Endothelial cell of umbilical vein (primary cell): ENCODE measurements at regions not wholly inside any gene's neighbourhood (a gene's known extent, or its start where the extent isn't known, plus 50 kb on each side); places are given as distances from the start of the nearest gene placed in this dataset.

Experiments
- BruUV-seq: library from RNA; stranded (reverse); fragments of 400-500 nt; replicated peaks from 2 replicates; lab custom pipeline; 2021; lab: Mats Ljungman, UMichigan
- CTCF ChIA-PET: fragments of 300-600, 350-600 bp; sonication (Branson Sonifier 250); formaldehyde crosslinking; loops from one replicate; lab custom pipeline; 2021; ENCODE audit warnings: antibody characterized with exemption, inconsistent platforms; lab: Charles Lee
- POLR2A ChIA-PET: fragments of 300-600, 350-600 bp; sonication (Branson Sonifier 250); formaldehyde crosslinking; loops from one replicate; lab custom pipeline; 2021; ENCODE audit warnings: antibody characterized with exemption, inconsistent platforms; lab: Charles Lee
- DNase-seq: peaks from one replicate; pipeline ENCODE4 v3.0.0-alpha.2; 2011; ENCODE audit warnings: low read depth, low spot score
- FAIRE-seq: peaks from 2 replicates; lab custom pipeline; 2011; peaks lifted over from hg19 to GRCh38; lab: Jason Lieb, UNC
- H2AFZ ChIP-seq: 2 replicates; pipeline ENCODE4 v1.6.0; 2012; ENCODE audit warnings: low read depth, low read length, control low read depth, inconsistent platforms
- H3K27ac ChIP-seq: 2 replicates; pipeline ENCODE4 v1.5.1; 2011; ENCODE audit warnings: low read depth, mild to moderate bottlenecking, control low read depth, low read length, moderate library complexity; ENCODE audit not compliant: insufficient read depth
- H3K27me3 ChIP-seq, 2 experiments: 2 replicates each; pipeline versions ENCODE4 v1.6.0 to v1.6.1; 2011; ENCODE audit warnings: low read length in 2 of 2, mixed read lengths in 1 of 2; ENCODE audit not compliant: control insufficient read depth in 2 of 2, insufficient read depth in 2 of 2
- H3K36me3 ChIP-seq, 2 experiments: 2 replicates in 1 of 2; 3 replicates in 1 of 2; pipeline ENCODE4 v1.5.1; 2011; ENCODE audit warnings: low read length in 2 of 2, mild to moderate bottlenecking in 1 of 2, moderate library complexity in 1 of 2; ENCODE audit not compliant: control insufficient read depth in 2 of 2, insufficient read depth in 2 of 2; ENCODE audit errors: extremely low read depth in 1 of 2
- H3K4me1 ChIP-seq: 3 replicates; pipeline ENCODE4 v1.5.1; 2011; ENCODE audit warnings: mild to moderate bottlenecking, low read length; ENCODE audit not compliant: control insufficient read depth, insufficient read depth; ENCODE audit errors: extremely low read depth
- H3K4me2 ChIP-seq: 2 replicates; pipeline ENCODE4 v1.6.1; 2011; ENCODE audit warnings: low read length, control low read depth, mixed read lengths; ENCODE audit not compliant: insufficient read depth
- H3K4me3 ChIP-seq, 3 experiments: fragments of 200-600 bp in 1 of 3; sonication (generic), shearing (Covaris generic) in 1 of 3; replicated peaks in 1 of 3; 2 replicates each; pipeline ENCODE4 v1.5.1; 2011 to 2016; ENCODE audit warnings: control low read depth in 3 of 3, low read length in 3 of 3, mild to moderate bottlenecking in 2 of 3, inconsistent platforms in 1 of 3, low read depth in 1 of 3, moderate library complexity in 1 of 3; ENCODE audit not compliant: insufficient read depth in 1 of 3
- H3K79me2 ChIP-seq: 2 replicates; pipeline ENCODE4 v1.6.0; 2012; ENCODE audit warnings: low read length, inconsistent platforms; ENCODE audit not compliant: control insufficient read depth, insufficient read depth
- H3K9ac ChIP-seq: replicated peaks from 2 replicates; pipeline ENCODE3; 2011; ENCODE audit warnings: low read length, control low read depth; ENCODE audit not compliant: insufficient read depth; ENCODE audit errors: extremely low read depth
- H3K9me1 ChIP-seq: replicated peaks from 3 replicates; pipeline ENCODE4 v1.6.0; 2011; ENCODE audit warnings: mild to moderate bottlenecking, low read length; ENCODE audit not compliant: control insufficient read depth, insufficient read depth; ENCODE audit errors: extremely low read depth
- H3K9me3 ChIP-seq: replicated peaks from 2 replicates; pipeline ENCODE4 v1.5.1; 2012; ENCODE audit warnings: low read length, inconsistent platforms; ENCODE audit not compliant: control insufficient read depth, insufficient read depth
- H4K20me1 ChIP-seq: replicated peaks from 2 replicates; pipeline ENCODE3; 2011; ENCODE audit warnings: mild to moderate bottlenecking, low read length; ENCODE audit not compliant: control insufficient read depth, insufficient read depth; ENCODE audit errors: extremely low read depth
- CTCF ChIP-seq, 2 donors: IDR thresholded peaks; 1 replicate in 1 of 2; 2 replicates in 1 of 2; pipeline ENCODE4 v1.5.1; 2011; ENCODE audit warnings: low read length in 2 of 2, mild to moderate bottlenecking in 2 of 2, moderate library complexity in 2 of 2, control low read depth in 1 of 2, inconsistent platforms in 1 of 2, low read depth in 1 of 2; ENCODE audit not compliant: insufficient read depth in 1 of 2; ENCODE audit errors: extremely low read depth in 1 of 2
- FOS ChIP-seq: IDR thresholded peaks from 2 replicates; pipeline ENCODE4 v1.6.1; 2011; ENCODE audit warnings: mild to moderate bottlenecking, low read length, moderate library complexity, borderline replicate concordance; ENCODE audit not compliant: insufficient read depth
- JUN ChIP-seq: IDR thresholded peaks from 2 replicates; pipeline ENCODE4 v1.6.1; 2011; ENCODE audit warnings: borderline replicate concordance, low read depth; ENCODE audit not compliant: insufficient read length, insufficient read depth
- MYC ChIP-seq: IDR thresholded peaks from one replicate; pipeline ENCODE4 v1.6.1; 2011; ENCODE audit warnings: mild to moderate bottlenecking, low read depth, low read length
- POLR2A ChIP-seq: IDR thresholded peaks from 2 replicates; pipeline ENCODE4 v1.6.1; 2012; ENCODE audit warnings: low read depth, mild to moderate bottlenecking, control low read depth, low read length
- dilution Hi-C: fragments of 300-500 bp; cut with MboI; formaldehyde crosslinking; loops from one replicate; pipeline ENCODE4 v1.15.0; 2019; ENCODE audit warnings: low sequenced_read_pairs; ENCODE audit not compliant: extremely low pct_ligation_motif_present
- intact Hi-C: fragments of 100-400 bp; cut with micrococcal nuclease; formaldehyde crosslinking; loops from one replicate; pipeline ENCODE4 v1.10.0; 2022
- TF ChIP-seq, protein P1 (sequence below): IDR thresholded peaks from 2 replicates; pipeline ENCODE4 v1.6.1; 2011; ENCODE audit not compliant: insufficient read depth, insufficient read length

GRCh38 chr13:57491318-57491717, 140.2 kb upstream of the PCDH17 start:
- Histone ChIP-seq H2AFZ (no peak overlapping the region), H4K20me1 (no peaks in the 10 kb centered on the region), H3K4me1 (no peaks in the 10 kb centered on the region), H3K9me3 (no peaks in the 10 kb centered on the region), H3K79me2 (no peaks in the 10 kb centered on the region), H3K4me2 (no peak overlapping the region), H3K36me3 (no peaks in the 10 kb centered on the region), H3K4me3 (no peak overlapping the region), H3K27ac (no peak overlapping the region), H3K27me3 (no peaks in the 10 kb centered on the region), H3K9ac (no peak overlapping the region), H3K9me1 (no peaks in the 10 kb centered on the region)
- TF ChIP-seq JUN = no peak
- no peak for TF ChIP-seq POLR2A
- no peak for TF ChIP-seq CTCF (IDR thresholded peaks at IDR 0.05; ENCODE audit: extremely low read depth in 1 of 2, insufficient read depth in 1 of 2, low read depth in 1 of 2, low read length in 2 of 2)
- no peak for TF ChIP-seq MYC
- TF ChIP-seq, protein P1, sequence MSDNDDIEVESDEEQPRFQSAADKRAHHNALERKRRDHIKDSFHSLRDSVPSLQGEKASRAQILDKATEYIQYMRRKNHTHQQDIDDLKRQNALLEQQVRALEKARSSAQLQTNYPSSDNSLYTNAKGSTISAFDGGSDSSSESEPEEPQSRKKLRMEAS = no peak
- no peak for TF ChIP-seq FOS
- DNase-seq (no peak), FAIRE-seq (no peak)
- dilution Hi-C loops = no loop called here
- CTCF ChIA-PET = no interaction called here
- BruUV-seq = no TSS peak
- POLR2A ChIA-PET = no interaction called here
- intact Hi-C loops = no loop called here
